H1 (cell line): ENCODE measurements at regions not wholly inside any gene's neighbourhood (a gene's known extent, or its start where the extent isn't known, plus 50 kb on each side); places are given as distances from the start of the nearest gene placed in this dataset.

Experiments
- CTCF ChIA-PET: fragments of 300-600 bp; sonication (Branson Sonifier 250); formaldehyde crosslinking; loops from one replicate; lab custom pipeline; 2021; ENCODE audit not compliant: partially characterized antibody; lab: Charles Lee
- POLR2A ChIA-PET: fragments of 300-600 bp; sonication (Branson Sonifier 250); formaldehyde crosslinking; loops from one replicate; lab custom pipeline; 2021; ENCODE audit warnings: inconsistent platforms; ENCODE audit not compliant: partially characterized antibody; lab: Charles Lee
- DNase-seq, 2 experiments: peaks; one replicate each; pipeline versions ENCODE4 v3.0.0 to v3.0.0-alpha.2; 2010 to 2022; ENCODE audit warnings: low spot score in 2 of 2, low read depth in 1 of 2, mixed read lengths in 1 of 2
- FAIRE-seq: peaks from 2 replicates; lab custom pipeline; 2011; peaks lifted over from hg19 to GRCh38; lab: Jason Lieb, UNC
- H2AFZ ChIP-seq: 2 replicates; pipeline ENCODE4 v1.8.1; 2012; ENCODE audit warnings: low read length, inconsistent platforms
- H2AK5ac ChIP-seq: 2 replicates; pipeline ENCODE4 v1.6.1; 2013; ENCODE audit warnings: low read depth, low read length
- H2BK120ac ChIP-seq: replicated peaks from 2 replicates; pipeline ENCODE3; 2013; ENCODE audit warnings: low read depth, low read length, inconsistent platforms
- H2BK12ac ChIP-seq: 2 replicates; pipeline ENCODE4 v1.6.1; 2013; ENCODE audit warnings: low read depth, low read length
- H2BK15ac ChIP-seq: 2 replicates; pipeline ENCODE4 v1.6.1; 2013; ENCODE audit warnings: low read length
- H2BK20ac ChIP-seq: 2 replicates; pipeline ENCODE4 v1.6.1; 2013; ENCODE audit warnings: low read length
- H2BK5ac ChIP-seq: 2 replicates; pipeline ENCODE4 v1.6.1; 2013; ENCODE audit warnings: low read depth, low read length
- H3K14ac ChIP-seq: 2 replicates; pipeline ENCODE4 v1.6.1; 2013; ENCODE audit warnings: inconsistent platforms; ENCODE audit not compliant: insufficient read length
- H3K18ac ChIP-seq: 2 replicates; pipeline ENCODE4 v1.6.1; 2013; ENCODE audit warnings: low read length; ENCODE audit errors: extremely low read depth
- H3K23ac ChIP-seq: 2 replicates; pipeline ENCODE4 v1.6.1; 2013; ENCODE audit warnings: inconsistent platforms; ENCODE audit not compliant: insufficient read length
- H3K23me2 ChIP-seq: 2 replicates; pipeline ENCODE4 v1.6.1; 2013; ENCODE audit warnings: low read depth, low read length
- H3K27ac ChIP-seq: 2 replicates; pipeline ENCODE4 v1.6.1; 2011; ENCODE audit warnings: low read depth, low read length, inconsistent platforms
- H3K27me3 ChIP-seq, 4 experiments: replicated peaks in 1 of 4; 1 replicate in 1 of 4; 2 replicates in 3 of 4; pipeline versions ENCODE4 v1.6.1 to v1.8.1; 2011 to 2013; ENCODE audit warnings: low read length in 3 of 4, mild to moderate bottlenecking in 3 of 4, inconsistent platforms in 2 of 4, mixed read lengths in 2 of 4, moderate library complexity in 1 of 4; ENCODE audit not compliant: control insufficient read depth in 3 of 4, insufficient read depth in 3 of 4; ENCODE audit errors: extremely low read depth in 1 of 4
- H3K36me3 ChIP-seq, 4 experiments: 2 replicates each; pipeline versions ENCODE4 v1.6.1 to v1.8.1; 2011 to 2013; ENCODE audit warnings: mild to moderate bottlenecking in 4 of 4, low read length in 3 of 4, moderate library complexity in 2 of 4, control low read depth in 1 of 4, inconsistent platforms in 1 of 4; ENCODE audit not compliant: insufficient read depth in 4 of 4, control insufficient read depth in 2 of 4
- H3K4ac ChIP-seq: replicated peaks from 2 replicates; pipeline ENCODE3; 2013; ENCODE audit warnings: low read length, low read depth, mixed read lengths, inconsistent platforms; ENCODE audit not compliant: insufficient read length
- H3K4me1 ChIP-seq, 4 experiments: replicated peaks in 1 of 4; 1 replicate in 1 of 4; 2 replicates in 3 of 4; pipeline versions ENCODE4 v1.6.1 to v1.8.1; 2011 to 2013; ENCODE audit warnings: low read length in 3 of 4, inconsistent platforms in 2 of 4, mixed read lengths in 1 of 4; ENCODE audit not compliant: insufficient read depth in 4 of 4, control insufficient read depth in 3 of 4
- H3K4me2 ChIP-seq, 2 experiments: 2 replicates each; pipeline versions ENCODE4 v1.6.1 to v1.8.1; 2011 to 2013; ENCODE audit warnings: low read depth in 2 of 2, low read length in 2 of 2, control low read depth in 1 of 2, inconsistent platforms in 1 of 2, mild to moderate bottlenecking in 1 of 2; ENCODE audit not compliant: insufficient read depth in 1 of 2
- H3K4me3 ChIP-seq, 4 experiments: fragments of 200-600, 300-600 bp in 1 of 4; sonication (generic), shearing (Covaris generic), sonication (Bioruptor Twin) in 1 of 4; 2 replicates each; pipeline versions ENCODE4 v1.5.1 to v1.8.1; 2011 to 2016; ENCODE audit warnings: low read length in 4 of 4, low read depth in 3 of 4, control low read depth in 2 of 4, inconsistent platforms in 2 of 4, mild to moderate bottlenecking in 2 of 4, mixed read lengths in 1 of 4, moderate library complexity in 1 of 4; ENCODE audit not compliant: insufficient read depth in 2 of 4; ENCODE audit errors: extremely low read depth in 1 of 4
- H3K56ac ChIP-seq: replicated peaks from 2 replicates; pipeline ENCODE3; 2013; ENCODE audit warnings: low read depth, mild to moderate bottlenecking, mixed read lengths, low read length, inconsistent platforms; ENCODE audit not compliant: insufficient read length
- H3K79me1 ChIP-seq: 2 replicates; pipeline ENCODE4 v1.6.1; 2013; ENCODE audit warnings: low read depth, low read length, control low read depth
- H3K79me2 ChIP-seq, 2 experiments: 2 replicates each; pipeline versions ENCODE4 v1.6.1 to v1.8.1; 2012 to 2013; ENCODE audit warnings: low read length in 2 of 2, mild to moderate bottlenecking in 2 of 2, inconsistent platforms in 1 of 2; ENCODE audit not compliant: insufficient read depth in 2 of 2, control insufficient read depth in 1 of 2
- H3K9ac ChIP-seq, 4 experiments: replicated peaks in 1 of 4; 1 replicate in 1 of 4; 2 replicates in 3 of 4; pipeline versions ENCODE4 v1.6.1 to v1.8.1; 2011 to 2013; ENCODE audit warnings: low read depth in 3 of 4, low read length in 3 of 4, control low read depth in 2 of 4, mild to moderate bottlenecking in 2 of 4, moderate library complexity in 2 of 4, inconsistent platforms in 1 of 4; ENCODE audit errors: extremely low read depth in 1 of 4
- H3K9me3 ChIP-seq, 2 experiments: 2 replicates each; pipeline versions ENCODE4 v1.6.1 to v1.8.1; 2012 to 2013; ENCODE audit warnings: mild to moderate bottlenecking in 2 of 2, moderate library complexity in 2 of 2, control low read depth in 1 of 2, inconsistent platforms in 1 of 2, low read depth in 1 of 2, low read length in 1 of 2, mixed read lengths in 1 of 2; ENCODE audit not compliant: insufficient read depth in 2 of 2
- H4K20me1 ChIP-seq, 2 experiments: replicated peaks in 1 of 2; 2 replicates each; pipeline versions ENCODE3 to v1.8.1; 2011 to 2013; ENCODE audit warnings: inconsistent platforms in 2 of 2, low read length in 2 of 2, mild to moderate bottlenecking in 1 of 2; ENCODE audit not compliant: insufficient read depth in 2 of 2, control insufficient read depth in 1 of 2
- H4K5ac ChIP-seq: 2 replicates; pipeline ENCODE4 v1.6.1; 2013; ENCODE audit warnings: low read length, low read depth, mixed read lengths, inconsistent platforms; ENCODE audit not compliant: insufficient read length
- H4K8ac ChIP-seq: 2 replicates; pipeline ENCODE4 v1.8.0; 2013; ENCODE audit warnings: mild to moderate bottlenecking, moderate library complexity, low read length, inconsistent platforms; ENCODE audit not compliant: insufficient read depth; ENCODE audit errors: extremely low read depth
- H4K91ac ChIP-seq: replicated peaks from 2 replicates; pipeline ENCODE3; 2013; ENCODE audit warnings: low read length, mixed read lengths, inconsistent platforms; ENCODE audit not compliant: insufficient read length
- CBX5 ChIP-seq: fragments of 300-800, 300-1000 bp; sonication (generic); IDR thresholded peaks from 2 replicates; pipeline ENCODE4 v1.7.1; 2016; ENCODE audit warnings: antibody characterized with exemption, low read length, low read depth
- EGR1 ChIP-seq: IDR thresholded peaks from 2 replicates; pipeline ENCODE4 v1.6.1; 2011; ENCODE audit warnings: low read depth, low read length, borderline replicate concordance
- EZH2 ChIP-seq: fragments of 200-600 bp; sonication (generic); IDR thresholded peaks from 2 replicates; pipeline ENCODE4 v1.7.1; 2012; ENCODE audit warnings: low read depth, mild to moderate bottlenecking, moderate library complexity, low read length, inconsistent platforms; ENCODE audit not compliant: severe bottlenecking
- MAFK ChIP-seq: IDR thresholded peaks from 2 replicates; pipeline ENCODE4 v1.6.1; 2012; ENCODE audit warnings: low read depth, mild to moderate bottlenecking, improper control_type of control experiment, low read length
- PHF8 ChIP-seq: fragments of 200-600 bp; sonication (generic); conservative IDR thresholded peaks from 2 replicates; pipeline ENCODE4 v1.7.1; 2012; ENCODE audit warnings: low read depth, mild to moderate bottlenecking, inconsistent platforms, low read length, moderate library complexity
- POLR2A ChIP-seq, 2 experiments: IDR thresholded peaks; 1 replicate in 1 of 2; 2 replicates in 1 of 2; pipeline ENCODE4 v1.6.1; 2011; ENCODE audit warnings: low read depth in 2 of 2, low read length in 2 of 2, mild to moderate bottlenecking in 2 of 2; ENCODE audit errors: control extremely low read depth in 1 of 2
- RFX5 ChIP-seq: IDR thresholded peaks from 2 replicates; pipeline ENCODE4 v1.6.1; 2011; ENCODE audit warnings: low read depth, low read length, improper control_type of control experiment, borderline replicate concordance
- SP4 ChIP-seq: IDR thresholded peaks from 2 replicates; pipeline ENCODE4 v1.6.1; 2012; ENCODE audit warnings: low read length, inconsistent platforms
- WGBS, 2 experiments: shearing (Covaris generic) in 1 of 2; methylation state at CpG; one replicate each; pipeline versions ENCODE4 v1.1.6 to v1.1.7; 2013 to 2015; ENCODE audit warnings: low lambda C conversion rate in 2 of 2, mixed read lengths in 2 of 2, inconsistent platforms in 1 of 2, low coverage in 1 of 2, missing lambda C conversion rate in 1 of 2; ENCODE audit not compliant: insufficient replicate concordance in 2 of 2, insufficient coverage in 1 of 2, insufficient read length in 1 of 2; ENCODE audit errors: extremely low coverage in 1 of 2, missing lambda C conversion rate in 1 of 2; 5-methylcytosine and 5-hydroxymethylcytosine counted together

GRCh38 chr4:123284168-123284567, 112.4 kb upstream of the SPRY1 start:
- no peaks in the 10 kb centered on the region for H3K27me3 ChIP-seq
- H3K23ac ChIP-seq, result no peak overlapping the region
- H3K4me2 ChIP-seq, result no peak overlapping the region
- no peak overlapping the region for H3K14ac ChIP-seq
- ChIA-PET CTCF (interaction anchor here (0.6 to 0.7 kb wide), 2 partner anchors 188 to 553 kb away, joined by 3 read pairs; no protein-coding TSS in a partner anchor), POLR2A (no interaction called here)
- no peak overlapping the region for H2BK12ac ChIP-seq
- FAIRE-seq, result no peak
- no peak overlapping the region for H4K91ac ChIP-seq
- no peaks in the 10 kb centered on the region for H3K79me1 ChIP-seq
- H3K9ac ChIP-seq, result no peak overlapping the region
- no peak overlapping the region for H2BK5ac ChIP-seq
- no peak overlapping the region for H3K27ac ChIP-seq
- no peak overlapping the region for H3K56ac ChIP-seq
- H2AK5ac ChIP-seq, result no peak overlapping the region
- no peak overlapping the region for H3K4me3 ChIP-seq
- no peak overlapping the region for H4K5ac ChIP-seq
- H3K23me2 ChIP-seq, result no peaks in the 10 kb centered on the region
- WGBS, 2 experiments, result 83% methylated on average over 2 of the region's 2 CpGs; no CpG with 5 or more reads in 1 of the 2 experiments
- H3K4ac ChIP-seq, result no peak overlapping the region
- TF ChIP-seq EZH2, result no peak
- no peak for TF ChIP-seq PHF8
- TF ChIP-seq RFX5, result no peak
- no peak for TF ChIP-seq POLR2A (IDR thresholded peaks at IDR 0.05; ENCODE audit: control extremely low read depth in 1 of 2, low read depth in 2 of 2, low read length in 2 of 2)
- TF ChIP-seq EGR1, result no peak
- no peak for TF ChIP-seq MAFK
- TF ChIP-seq SP4, result no peak
- no peak for TF ChIP-seq CBX5
- TF ChIP-seq, all 59 proteins: peak for 0
- H2BK15ac ChIP-seq, result no peak overlapping the region
- H3K36me3 ChIP-seq, result no peaks in the 10 kb centered on the region
- no peaks in the 10 kb centered on the region for H3K79me2 ChIP-seq
- H4K8ac ChIP-seq, result no peak overlapping the region
- no peaks in the 10 kb centered on the region for H3K4me1 ChIP-seq
- H2BK20ac ChIP-seq, result no peak overlapping the region
- H2BK120ac ChIP-seq, result no peak overlapping the region
- no peak overlapping the region for H3K18ac ChIP-seq
- no peak for DNase-seq
- H2AFZ ChIP-seq, result no peak overlapping the region
- H3K9me3 ChIP-seq, result no peaks in the 10 kb centered on the region
- no peaks in the 10 kb centered on the region for H4K20me1 ChIP-seq
